Body of pancreas (tissue), 4 donors: ENCODE measurements at regions not wholly inside any gene's neighbourhood (a gene's known extent, or its start where the extent isn't known, plus 50 kb on each side); places are given as distances from the start of the nearest gene placed in this dataset.

Experiments used
- POLR2A ChIP-seq, 3 donors: fragments of 450-650 bp; IDR thresholded peaks; one replicate each; pipeline ENCODE4 v1.6.1; 2016; ENCODE audit warnings: antibody characterized with exemption in 3 of 3, mild to moderate bottlenecking in 2 of 3
- TF ChIP-seq, protein P1 (sequence below), 7 experiments: fragments of 450-650 bp in 4 of 7; fragments of 200-600 bp in 3 of 7; sonication (generic) in 3 of 7; IDR thresholded peaks; one replicate each; pipeline ENCODE4 v1.5.1; 2016 to 2019; ENCODE audit warnings: antibody characterized with exemption in 7 of 7

DNA sequence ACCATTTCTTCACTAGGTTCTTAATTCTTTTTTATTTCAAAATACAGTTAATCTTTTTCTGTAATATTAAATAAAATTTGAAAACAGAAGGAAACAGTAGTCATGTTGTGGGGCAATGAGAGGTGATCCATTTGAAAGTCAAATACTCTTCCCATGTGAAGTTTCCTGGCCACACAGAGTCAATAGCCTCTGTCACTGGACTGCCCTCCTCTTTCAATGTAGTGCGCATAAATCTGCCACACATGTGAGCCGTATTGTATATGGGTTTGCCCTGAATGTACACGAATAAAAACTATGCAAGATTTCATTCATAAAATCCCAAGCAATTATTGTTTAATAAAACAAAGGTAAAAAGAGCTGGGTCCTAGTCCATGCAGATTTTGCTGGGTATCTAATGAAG, 59.1 kb downstream of the NKX6-1 start:
- TF ChIP-seq, protein P1, sequence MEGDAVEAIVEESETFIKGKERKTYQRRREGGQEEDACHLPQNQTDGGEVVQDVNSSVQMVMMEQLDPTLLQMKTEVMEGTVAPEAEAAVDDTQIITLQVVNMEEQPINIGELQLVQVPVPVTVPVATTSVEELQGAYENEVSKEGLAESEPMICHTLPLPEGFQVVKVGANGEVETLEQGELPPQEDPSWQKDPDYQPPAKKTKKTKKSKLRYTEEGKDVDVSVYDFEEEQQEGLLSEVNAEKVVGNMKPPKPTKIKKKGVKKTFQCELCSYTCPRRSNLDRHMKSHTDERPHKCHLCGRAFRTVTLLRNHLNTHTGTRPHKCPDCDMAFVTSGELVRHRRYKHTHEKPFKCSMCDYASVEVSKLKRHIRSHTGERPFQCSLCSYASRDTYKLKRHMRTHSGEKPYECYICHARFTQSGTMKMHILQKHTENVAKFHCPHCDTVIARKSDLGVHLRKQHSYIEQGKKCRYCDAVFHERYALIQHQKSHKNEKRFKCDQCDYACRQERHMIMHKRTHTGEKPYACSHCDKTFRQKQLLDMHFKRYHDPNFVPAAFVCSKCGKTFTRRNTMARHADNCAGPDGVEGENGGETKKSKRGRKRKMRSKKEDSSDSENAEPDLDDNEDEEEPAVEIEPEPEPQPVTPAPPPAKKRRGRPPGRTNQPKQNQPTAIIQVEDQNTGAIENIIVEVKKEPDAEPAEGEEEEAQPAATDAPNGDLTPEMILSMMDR (IDR thresholded peaks at IDR 0.05) = no peak
- TF ChIP-seq POLR2A (IDR thresholded peaks at IDR 0.05) = no peak
